Type B pancreatic cell (in vitro differentiated cells): ENCODE measurements at regions not wholly inside any gene's neighbourhood (a gene's known extent, or its start where the extent isn't known, plus 50 kb on each side); places are given as distances from the start of the nearest gene placed in this dataset.

Experiments used
- DNase-seq: peaks from one replicate; pipeline ENCODE4 v3.0.0; 2021; ENCODE audit warnings: mixed read lengths; ENCODE audit not compliant: unreplicated experiment; ENCODE audit errors: extremely low spot score
- H3K27ac Mint-ChIP-seq: 2 replicates; pipeline ENCODE4 v1.8.0; 2021; ENCODE audit warnings: mild to moderate bottlenecking, mixed read lengths
- H3K27me3 Mint-ChIP-seq: 2 replicates; pipeline ENCODE4 v1.8.0; 2021; ENCODE audit warnings: mixed read lengths
- H3K36me3 Mint-ChIP-seq: 2 replicates; pipeline ENCODE4 v1.8.0; 2021; ENCODE audit warnings: mixed read lengths
- H3K4me1 Mint-ChIP-seq: one replicate; pipeline ENCODE4 v1.8.0; 2021; ENCODE audit warnings: mixed read lengths; ENCODE audit not compliant: unreplicated experiment
- H3K4me3 Mint-ChIP-seq: 2 replicates; pipeline ENCODE4 v1.8.0; 2021; ENCODE audit warnings: mild to moderate bottlenecking, mixed read lengths
- H3K9me3 Mint-ChIP-seq: 2 replicates; pipeline ENCODE4 v1.8.0; 2021; ENCODE audit warnings: mixed read lengths
- TF ChIP-seq, protein P1 (sequence below): fragments of 200-600 bp; sonication (generic); conservative IDR thresholded peaks from 2 replicates; pipeline ENCODE4 v1.5.0; 2021; ENCODE audit warnings: antibody characterized with exemption, mild to moderate bottlenecking

DNA sequence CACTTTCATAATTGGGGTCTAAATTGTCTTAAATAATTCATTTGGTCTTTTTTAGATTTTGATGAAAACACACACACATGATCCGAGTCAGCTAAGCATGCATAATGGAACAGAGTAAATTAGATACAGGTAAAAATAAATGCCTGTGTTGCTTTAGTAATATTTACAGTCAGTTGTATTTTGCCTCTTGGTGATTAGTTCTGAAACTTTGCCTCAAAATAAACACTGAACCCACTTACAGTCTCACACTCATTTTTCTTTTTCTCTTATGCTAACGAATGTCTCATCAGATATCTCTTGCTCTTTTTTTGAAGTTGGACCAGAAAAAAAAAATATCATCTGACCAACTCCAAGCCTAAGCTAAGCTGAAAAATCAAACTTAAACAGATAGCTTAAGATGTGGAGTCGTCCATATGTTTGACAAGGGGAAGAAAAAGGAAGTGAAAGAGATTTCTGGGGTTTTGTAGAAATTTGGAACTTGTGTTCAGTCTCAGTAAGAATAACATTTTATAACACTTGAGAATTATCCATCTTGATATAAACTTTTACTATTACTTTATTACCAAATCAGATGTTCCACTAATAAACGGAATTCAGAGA, 592.5 kb downstream of the RPL10L start:
- H3K9me3 Mint-ChIP-seq, result no peaks in the 10 kb centered on the region
- H3K4me1 Mint-ChIP-seq, result no peaks in the 10 kb centered on the region
- TF ChIP-seq, protein P1, sequence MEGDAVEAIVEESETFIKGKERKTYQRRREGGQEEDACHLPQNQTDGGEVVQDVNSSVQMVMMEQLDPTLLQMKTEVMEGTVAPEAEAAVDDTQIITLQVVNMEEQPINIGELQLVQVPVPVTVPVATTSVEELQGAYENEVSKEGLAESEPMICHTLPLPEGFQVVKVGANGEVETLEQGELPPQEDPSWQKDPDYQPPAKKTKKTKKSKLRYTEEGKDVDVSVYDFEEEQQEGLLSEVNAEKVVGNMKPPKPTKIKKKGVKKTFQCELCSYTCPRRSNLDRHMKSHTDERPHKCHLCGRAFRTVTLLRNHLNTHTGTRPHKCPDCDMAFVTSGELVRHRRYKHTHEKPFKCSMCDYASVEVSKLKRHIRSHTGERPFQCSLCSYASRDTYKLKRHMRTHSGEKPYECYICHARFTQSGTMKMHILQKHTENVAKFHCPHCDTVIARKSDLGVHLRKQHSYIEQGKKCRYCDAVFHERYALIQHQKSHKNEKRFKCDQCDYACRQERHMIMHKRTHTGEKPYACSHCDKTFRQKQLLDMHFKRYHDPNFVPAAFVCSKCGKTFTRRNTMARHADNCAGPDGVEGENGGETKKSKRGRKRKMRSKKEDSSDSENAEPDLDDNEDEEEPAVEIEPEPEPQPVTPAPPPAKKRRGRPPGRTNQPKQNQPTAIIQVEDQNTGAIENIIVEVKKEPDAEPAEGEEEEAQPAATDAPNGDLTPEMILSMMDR, result no peak
- no peak for DNase-seq
- H3K4me3 Mint-ChIP-seq, result no peak overlapping the region
- no peak overlapping the region for H3K27ac Mint-ChIP-seq
- no peaks in the 10 kb centered on the region for H3K36me3 Mint-ChIP-seq
- no peaks in the 10 kb centered on the region for H3K27me3 Mint-ChIP-seq

DNA sequence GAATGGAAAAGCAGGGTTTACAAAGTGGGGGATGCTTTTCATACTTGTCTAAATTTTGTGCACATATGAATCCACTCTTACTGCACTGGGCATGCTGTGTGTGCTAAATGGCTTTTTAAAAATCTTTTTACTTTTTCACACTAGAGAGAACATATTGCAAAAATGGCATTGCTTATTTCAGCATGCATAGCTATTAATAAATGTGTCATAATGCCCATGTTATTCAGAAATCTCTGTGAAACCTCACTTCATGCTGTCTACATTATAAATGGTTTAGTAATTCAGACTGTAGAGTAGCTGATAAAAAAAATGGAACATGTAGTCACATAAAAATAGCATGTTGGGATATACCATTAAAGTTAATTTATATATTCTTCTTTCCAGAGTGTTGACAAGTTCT, 593.8 kb downstream of the RPL10L start:
- Mint-ChIP-seq H3K4me3 (no peak overlapping the region), H3K4me1 (no peaks in the 10 kb centered on the region), H3K27me3 (no peaks in the 10 kb centered on the region), H3K36me3 (no peaks in the 10 kb centered on the region), H3K9me3 (no peaks in the 10 kb centered on the region), H3K27ac (no peak overlapping the region)
- TF ChIP-seq, protein P1, result no peak
- DNase-seq, result no peak

DNA sequence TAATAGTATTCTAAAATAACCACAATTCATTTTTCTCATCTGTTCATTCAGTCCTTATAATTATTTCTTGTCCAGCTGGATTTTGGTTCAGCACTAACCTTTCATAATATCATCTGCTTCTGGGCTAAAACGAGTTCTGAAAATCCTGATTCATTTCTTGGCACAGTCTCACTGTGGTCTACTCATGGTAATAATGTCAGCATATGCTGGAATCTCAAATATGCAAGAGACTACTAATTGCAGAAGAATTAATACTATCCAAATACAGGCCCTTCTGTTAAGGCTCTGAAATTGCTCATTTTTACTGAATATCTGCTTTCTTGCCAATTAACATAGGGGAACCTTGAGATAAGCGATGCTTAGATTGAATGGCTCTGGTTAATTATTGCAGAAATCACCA, 597.1 kb downstream of the RPL10L start:
- Mint-ChIP-seq H3K9me3 (no peaks in the 10 kb centered on the region), H3K4me3 (no peak overlapping the region), H3K27ac (no peak overlapping the region), H3K27me3 (no peaks in the 10 kb centered on the region), H3K4me1 (no peaks in the 10 kb centered on the region), H3K36me3 (no peaks in the 10 kb centered on the region)
- DNase-seq, result no peak
- TF ChIP-seq, protein P1, result no peak

DNA sequence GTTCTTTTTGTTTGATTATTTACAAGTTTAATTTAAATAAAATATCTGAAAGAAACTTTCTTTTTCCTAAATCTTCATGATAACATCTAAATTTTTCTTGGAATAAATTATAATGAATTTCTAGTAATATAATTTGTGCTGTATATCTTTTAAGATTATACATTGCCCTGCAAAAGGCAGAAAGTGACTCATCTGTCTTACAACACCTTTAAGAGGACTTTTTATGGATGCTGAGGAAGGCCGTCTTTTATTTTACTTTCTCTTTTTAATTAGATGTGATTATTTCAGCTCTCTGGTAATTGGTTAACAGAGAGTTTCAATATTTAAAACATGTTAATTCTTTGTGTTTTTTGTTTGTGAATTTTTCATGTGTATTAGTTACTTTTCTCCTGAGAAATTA, 598.4 kb downstream of the RPL10L start:
- TF ChIP-seq, protein P1, result no peak
- H3K4me1 Mint-ChIP-seq, result no peaks in the 10 kb centered on the region
- H3K9me3 Mint-ChIP-seq, result no peaks in the 10 kb centered on the region
- no peaks in the 10 kb centered on the region for H3K27me3 Mint-ChIP-seq
- H3K36me3 Mint-ChIP-seq, result no peaks in the 10 kb centered on the region
- DNase-seq, result no peak
- no peak overlapping the region for H3K27ac Mint-ChIP-seq
- H3K4me3 Mint-ChIP-seq, result no peak overlapping the region

DNA sequence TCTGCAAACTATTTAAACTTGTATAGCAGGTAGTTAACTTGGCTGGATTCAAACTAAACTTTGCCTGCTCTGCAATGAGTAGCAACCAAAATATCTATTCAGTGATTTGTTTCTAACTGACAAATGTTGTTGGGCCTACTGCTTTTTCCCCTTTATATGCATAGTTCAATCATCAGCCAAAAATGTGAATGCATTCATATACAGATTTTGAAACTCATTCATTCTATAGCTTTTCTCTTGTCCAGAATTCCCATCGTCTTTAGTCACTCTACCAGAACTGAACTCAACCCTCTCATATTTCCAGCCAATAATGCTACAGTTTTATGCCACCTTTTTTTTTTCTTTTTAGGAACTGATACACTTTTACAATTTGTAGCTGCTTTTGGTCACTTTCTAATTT, 599.8 kb downstream of the RPL10L start:
- no peaks in the 10 kb centered on the region for H3K27me3 Mint-ChIP-seq
- TF ChIP-seq, protein P1, result no peak
- no peaks in the 10 kb centered on the region for H3K9me3 Mint-ChIP-seq
- H3K4me1 Mint-ChIP-seq, result no peaks in the 10 kb centered on the region
- no peak overlapping the region for H3K27ac Mint-ChIP-seq
- no peaks in the 10 kb centered on the region for H3K36me3 Mint-ChIP-seq
- H3K4me3 Mint-ChIP-seq, result no peak overlapping the region
- no peak for DNase-seq

DNA sequence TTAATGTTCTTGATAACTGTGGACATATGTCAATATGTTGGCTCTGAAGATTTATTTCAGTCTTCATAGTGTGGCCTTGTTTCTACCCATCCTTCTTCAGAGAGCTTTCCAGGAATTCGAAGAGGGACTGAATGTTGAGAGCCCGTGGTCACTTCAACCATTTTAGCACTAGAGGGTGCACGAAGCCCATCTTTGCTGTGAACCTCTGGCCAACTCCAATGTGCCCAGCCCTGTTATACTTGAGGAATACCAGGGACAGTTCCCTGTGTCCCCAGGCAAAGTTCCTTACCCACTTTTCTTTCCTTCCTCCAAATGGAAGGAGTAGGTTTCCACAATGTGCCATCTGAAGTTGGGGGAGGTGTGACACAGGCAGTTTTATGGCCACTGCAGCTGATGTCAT, 603.5 kb downstream of the RPL10L start:
- H3K4me1 Mint-ChIP-seq, result no peaks in the 10 kb centered on the region
- H3K27ac Mint-ChIP-seq, result no peak overlapping the region
- TF ChIP-seq, protein P1, result no peak
- H3K27me3 Mint-ChIP-seq, result no peaks in the 10 kb centered on the region
- no peak for DNase-seq
- H3K9me3 Mint-ChIP-seq, result no peaks in the 10 kb centered on the region
- H3K4me3 Mint-ChIP-seq, result no peak overlapping the region
- no peaks in the 10 kb centered on the region for H3K36me3 Mint-ChIP-seq
